GM21529 (cell line): ENCODE measurements at regions not wholly inside any gene's neighbourhood (a gene's known extent, or its start where the extent isn't known, plus 50 kb on each side); places are given as distances from the start of the nearest gene placed in this dataset.

Source experiments
- ATAC-seq: cut with Tn5 transposase; IDR thresholded peaks from one replicate; pipeline ENCODE4 v1.9.1; 2021; ENCODE audit not compliant: unreplicated experiment

GRCh38 chr9:18335825-18336224, 138.1 kb upstream of the ADAMTSL1 start:
- ATAC-seq = no peak

- no peak for ATAC-seq
These were observed 135.9 kb upstream of the ADAMTSL1 start for GRCh38 chr9:18338042-18338441.

- ATAC-seq = no peak
These were observed 130.2 kb upstream of the ADAMTSL1 start for GRCh38 chr9:18343784-18344183.

GRCh38 chr9:18346745-18347144, 127.2 kb upstream of the ADAMTSL1 start:
- no peak for ATAC-seq

- no peak for ATAC-seq
These were observed 126.4 kb upstream of the ADAMTSL1 start for GRCh38 chr9:18347386-18348082.

GRCh38 chr9:18348083-18348475, 125.9 kb upstream of the ADAMTSL1 start:
- no peak for ATAC-seq

- ATAC-seq = no peak
These were observed 124.4 kb upstream of the ADAMTSL1 start for GRCh38 chr9:18349530-18349929.

- no peak for ATAC-seq
These were observed 123.9 kb upstream of the ADAMTSL1 start for GRCh38 chr9:18350036-18350435.

- ATAC-seq = no peak
These were observed 122.9 kb upstream of the ADAMTSL1 start for GRCh38 chr9:18350995-18351595.

- no peak for ATAC-seq
These were observed 121.2 kb upstream of the ADAMTSL1 start for GRCh38 chr9:18352711-18353110.

- no peak for ATAC-seq
These were observed 120.5 kb upstream of the ADAMTSL1 start for GRCh38 chr9:18353473-18353872.

- ATAC-seq = no peak
These were observed 116.6 kb upstream of the ADAMTSL1 start for GRCh38 chr9:18357321-18357720.

GRCh38 chr9:18358325-18358724, 115.6 kb upstream of the ADAMTSL1 start:
- ATAC-seq = no peak

- no peak for ATAC-seq
These were observed 114.6 kb upstream of the ADAMTSL1 start for GRCh38 chr9:18359335-18359734.

GRCh38 chr9:18360005-18360404, 113.9 kb upstream of the ADAMTSL1 start:
- no peak for ATAC-seq

- ATAC-seq = no peak
These were observed 112.3 kb upstream of the ADAMTSL1 start for GRCh38 chr9:18361646-18362045.

- ATAC-seq = no peak
These were observed 111.8 kb upstream of the ADAMTSL1 start for GRCh38 chr9:18362166-18362565.

GRCh38 chr9:18362901-18363685, 110.9 kb upstream of the ADAMTSL1 start:
- peak; percentile 46 for ATAC-seq

- no peak for ATAC-seq
These were observed 108.3 kb upstream of the ADAMTSL1 start for GRCh38 chr9:18365651-18366050.

- peak; percentile 64 for ATAC-seq
These were observed 107.8 kb upstream of the ADAMTSL1 start for GRCh38 chr9:18366184-18366583.

GRCh38 chr9:18368206-18368605, 105.7 kb upstream of the ADAMTSL1 start:
- ATAC-seq = no peak

GRCh38 chr9:18371141-18371540, 102.8 kb upstream of the ADAMTSL1 start:
- no peak for ATAC-seq
